Hematopoietic multipotent progenitor cell treated with erythropoietin and hydrocortisone succinate and interleukin-3 and kit ligand, for 4 days (in vitro differentiated cells): ENCODE measurements at regions not wholly inside any gene's neighbourhood (a gene's known extent, or its start where the extent isn't known, plus 50 kb on each side); places are given as distances from the start of the nearest gene placed in this dataset.
A peak's percentile ranks its signal among the peaks of the same experiment; 100 is the strongest.

Experiments used
- DNase-seq: peaks from one replicate; pipeline ENCODE4 v3.0.0-alpha.2; 2015

DNA sequence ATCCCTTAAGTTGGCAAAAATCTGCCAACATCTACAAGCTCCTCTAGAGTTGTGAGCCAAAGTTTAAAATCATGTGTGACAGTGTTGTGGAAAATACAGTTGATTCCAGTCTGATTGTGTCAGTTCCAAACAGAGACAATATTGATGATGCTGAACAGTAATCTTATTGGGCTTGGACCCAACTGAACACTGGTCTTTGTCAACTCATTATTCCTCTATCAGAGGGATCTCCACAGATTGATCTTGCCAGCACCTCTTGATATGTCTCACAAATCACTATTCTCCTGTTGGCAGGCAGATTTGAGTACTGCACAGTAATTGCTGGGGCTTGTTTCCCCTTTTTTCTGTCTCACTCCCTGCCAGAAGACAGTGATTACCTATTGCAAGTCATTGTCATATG lies 326.6 kb upstream of the DPH6 start:
- no peak for DNase-seq

DNA sequence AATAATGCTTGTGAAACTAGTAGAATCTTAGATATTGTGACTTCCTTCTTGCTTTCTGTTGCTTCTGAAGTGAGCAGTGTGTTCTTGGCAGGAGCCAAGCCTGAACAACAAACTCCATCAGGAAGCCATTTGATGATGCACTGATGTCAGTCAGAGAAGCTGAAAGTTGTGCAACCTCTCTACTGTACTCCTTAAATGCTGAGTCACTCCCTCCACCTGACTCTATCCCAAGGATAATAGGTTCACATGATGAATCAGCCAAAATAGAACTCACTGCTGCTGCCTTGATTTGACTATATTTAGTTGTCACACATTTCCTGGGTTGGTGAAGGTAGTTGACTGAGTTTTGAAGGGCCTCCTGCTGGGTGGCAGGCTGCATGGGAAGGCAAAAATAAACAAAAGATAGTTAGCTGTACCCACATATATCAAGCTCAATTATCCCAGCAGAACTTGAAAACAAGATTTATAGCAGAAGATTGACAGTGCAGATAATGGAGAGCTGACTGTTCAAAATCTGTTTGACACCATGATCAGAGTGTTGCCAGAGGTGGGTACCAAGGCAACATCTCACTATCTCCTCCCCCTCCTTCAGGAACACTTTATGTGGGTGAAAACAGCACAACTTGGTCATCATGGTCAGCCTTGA lies 328.4 kb upstream of the DPH6 start:
- peak; percentile 4 for DNase-seq

DNA sequence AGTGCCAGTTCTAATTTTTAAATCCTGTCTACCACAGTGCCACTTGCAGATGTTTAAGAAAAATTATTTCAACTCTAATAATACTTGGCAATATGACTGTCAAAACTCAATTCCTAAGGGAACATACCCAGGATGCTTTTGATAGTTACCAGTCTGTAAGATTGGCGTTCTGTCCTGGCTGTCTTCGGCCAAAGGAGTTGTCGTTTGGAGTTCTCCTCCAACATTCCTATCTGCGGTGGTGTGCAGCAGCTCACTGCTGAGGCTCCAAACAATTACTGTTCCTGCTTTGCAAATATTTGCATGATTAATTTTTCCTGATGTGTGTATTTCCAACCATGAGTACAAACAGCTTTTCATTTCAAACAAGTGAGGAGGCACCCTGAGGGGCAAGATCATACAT lies 330.8 kb upstream of the DPH6 start:
- DNase-seq: no peak

GRCh38 chr15:35880896-35881295 lies 334.9 kb upstream of the DPH6 start:
- no peak for DNase-seq

DNA sequence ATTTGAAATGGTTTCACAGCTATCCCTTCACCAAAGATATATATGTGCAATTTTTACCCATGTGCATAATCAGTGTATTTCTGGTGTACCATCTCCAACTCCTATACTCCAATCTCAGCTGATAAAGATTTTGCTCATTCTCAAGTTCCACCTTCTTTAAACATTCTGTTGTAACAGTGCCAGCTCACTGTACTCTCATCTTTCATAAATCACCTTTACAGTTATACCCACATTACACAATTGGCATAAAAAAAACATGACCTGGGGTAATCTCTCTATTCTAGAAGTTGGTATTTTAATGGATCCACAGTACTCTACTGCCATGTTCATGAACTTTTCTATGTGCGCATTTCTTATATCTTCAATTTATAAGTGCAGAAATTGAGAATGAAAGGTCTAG lies 339.9 kb upstream of the DPH6 start:
- no peak for DNase-seq

DNA sequence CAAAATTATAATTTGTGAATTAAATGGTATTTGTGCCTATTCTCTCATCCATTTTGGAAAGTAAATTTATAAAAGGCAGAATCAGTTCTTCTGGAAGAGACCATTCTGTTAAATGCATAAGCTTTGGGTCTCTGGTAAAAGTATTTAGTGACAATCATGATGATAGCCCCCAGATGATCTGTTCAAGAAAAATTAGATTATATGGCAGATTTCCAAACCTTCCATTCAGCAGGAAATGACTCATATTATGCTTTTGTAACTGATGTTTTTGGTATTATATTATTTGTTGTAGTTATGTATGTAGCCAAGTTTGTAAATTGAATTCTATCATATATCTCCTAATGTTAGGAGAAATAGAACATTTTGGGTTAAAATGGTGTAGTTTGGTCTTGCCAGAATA lies 340.8 kb upstream of the DPH6 start:
- DNase-seq: no peak

GRCh38 chr15:35888815-35889214 lies 342.9 kb upstream of the DPH6 start:
- no peak for DNase-seq

DNA sequence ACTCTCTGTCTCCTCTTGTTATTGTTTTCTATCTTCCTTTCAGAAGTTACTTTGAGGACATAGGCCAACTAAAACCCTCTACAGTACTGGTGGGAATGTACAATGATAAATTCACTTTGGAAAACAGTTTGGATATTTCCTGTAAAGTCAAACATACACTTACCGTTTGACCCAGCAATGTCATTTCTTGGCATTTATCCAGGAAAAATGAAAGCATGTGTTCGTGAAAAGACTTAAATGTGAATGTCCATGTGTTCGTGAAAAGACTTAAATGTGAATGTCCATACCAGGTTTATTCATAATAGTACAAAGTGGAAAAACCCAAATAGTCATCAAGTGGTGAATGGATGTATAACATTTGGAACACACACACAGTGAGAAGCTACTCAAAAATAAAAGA lies 361.5 kb upstream of the DPH6 start:
- DNase-seq: no peak

DNA sequence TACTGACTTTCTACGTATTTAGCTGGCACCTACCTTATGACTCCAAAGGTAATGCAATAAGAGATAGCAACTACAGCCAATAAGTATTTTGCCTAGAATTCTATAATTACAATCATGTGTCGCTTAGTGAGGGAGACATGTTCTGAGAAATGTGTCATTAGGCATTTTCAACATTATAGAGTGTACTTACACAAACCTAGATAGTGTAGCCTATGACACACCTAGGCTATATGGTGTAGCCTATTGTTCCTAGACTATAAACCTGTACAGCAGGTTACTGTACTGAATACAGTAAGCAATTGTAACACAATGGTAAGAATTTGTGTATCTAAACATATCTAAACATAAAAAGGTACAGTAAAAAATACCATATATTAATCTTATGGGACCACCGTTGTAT lies 363.4 kb upstream of the DPH6 start:
- no peak for DNase-seq

- DNase-seq: no peak
Observed at GRCh38 chr15:35910227-35910626, 364.3 kb upstream of the DPH6 start.

DNA sequence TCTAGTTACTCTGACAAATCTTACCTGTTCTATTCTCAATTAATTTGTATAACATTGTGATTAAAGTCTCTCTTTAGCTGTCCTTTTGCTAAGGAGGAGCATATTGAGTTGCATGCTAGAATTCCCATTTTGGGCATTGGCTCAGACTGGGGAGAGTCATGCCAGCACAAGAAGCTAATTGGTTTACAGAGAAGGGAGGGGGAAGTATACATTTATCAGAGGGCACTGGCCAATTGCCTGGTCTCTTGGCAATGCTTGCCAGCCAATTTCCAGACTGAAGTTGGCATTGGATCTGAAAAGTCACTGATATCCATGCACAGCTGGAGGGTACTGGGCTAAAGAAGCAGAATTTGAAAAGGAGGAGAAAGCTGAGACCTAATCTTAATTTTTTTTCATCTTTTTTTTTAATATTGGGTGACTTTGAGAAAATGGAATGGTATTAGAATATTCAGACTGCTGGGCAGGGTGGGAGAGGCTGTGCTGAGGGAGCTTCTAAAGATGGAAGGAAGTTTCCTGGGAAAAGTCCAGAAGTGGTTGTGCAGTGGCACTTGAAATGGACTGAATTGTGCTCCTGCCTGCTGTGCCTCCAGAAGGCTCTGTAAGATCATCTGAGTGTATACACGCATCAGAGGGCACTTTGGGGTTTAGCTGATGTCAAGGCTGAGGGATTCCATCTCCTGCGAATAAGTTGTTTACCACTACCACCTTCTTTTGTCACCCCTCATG lies 365.2 kb upstream of the DPH6 start:
- no peak for DNase-seq

- DNase-seq: peak; percentile 2
Observed at GRCh38 chr15:35912196-35912595, 366.2 kb upstream of the DPH6 start.

DNA sequence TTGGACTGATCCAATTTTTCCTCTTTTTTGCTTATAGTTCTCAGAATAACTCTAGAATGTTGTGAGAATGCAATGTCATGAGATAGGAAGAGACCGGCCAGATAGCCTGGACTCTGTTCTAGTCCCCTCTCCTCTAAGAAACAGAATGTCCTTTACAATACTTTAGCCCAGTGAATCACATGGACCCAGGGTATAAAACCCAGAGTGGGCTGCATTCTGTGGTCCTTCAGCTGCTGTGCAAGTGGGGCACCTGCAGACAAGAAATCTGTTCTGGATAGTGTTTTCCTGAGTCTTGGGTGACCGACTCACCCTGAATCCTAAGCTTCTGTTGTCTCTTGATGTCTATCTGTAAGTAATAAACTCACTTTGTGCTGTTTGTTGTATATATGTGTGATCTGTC lies 368.6 kb upstream of the DPH6 start:
- DNase-seq: no peak

DNA sequence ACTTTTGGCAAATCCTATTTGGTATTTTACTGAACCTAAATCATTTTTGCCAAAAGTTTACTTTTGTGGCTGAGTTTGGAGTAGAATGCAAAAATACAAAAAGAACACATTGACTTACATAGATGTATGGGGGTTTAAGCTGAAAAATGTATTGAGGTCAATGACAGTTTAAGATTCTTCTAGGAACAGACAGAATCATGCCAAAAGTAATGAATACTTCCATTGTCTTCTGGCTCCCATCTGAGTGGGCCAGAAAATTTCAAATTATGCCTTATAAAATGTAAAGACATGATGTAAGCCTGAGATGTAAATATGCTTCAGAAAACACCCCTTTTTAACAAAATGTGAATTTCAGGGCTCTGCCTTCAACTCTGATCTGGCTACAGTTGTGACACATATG lies 375.1 kb upstream of the DPH6 start:
- no peak for DNase-seq

DNA sequence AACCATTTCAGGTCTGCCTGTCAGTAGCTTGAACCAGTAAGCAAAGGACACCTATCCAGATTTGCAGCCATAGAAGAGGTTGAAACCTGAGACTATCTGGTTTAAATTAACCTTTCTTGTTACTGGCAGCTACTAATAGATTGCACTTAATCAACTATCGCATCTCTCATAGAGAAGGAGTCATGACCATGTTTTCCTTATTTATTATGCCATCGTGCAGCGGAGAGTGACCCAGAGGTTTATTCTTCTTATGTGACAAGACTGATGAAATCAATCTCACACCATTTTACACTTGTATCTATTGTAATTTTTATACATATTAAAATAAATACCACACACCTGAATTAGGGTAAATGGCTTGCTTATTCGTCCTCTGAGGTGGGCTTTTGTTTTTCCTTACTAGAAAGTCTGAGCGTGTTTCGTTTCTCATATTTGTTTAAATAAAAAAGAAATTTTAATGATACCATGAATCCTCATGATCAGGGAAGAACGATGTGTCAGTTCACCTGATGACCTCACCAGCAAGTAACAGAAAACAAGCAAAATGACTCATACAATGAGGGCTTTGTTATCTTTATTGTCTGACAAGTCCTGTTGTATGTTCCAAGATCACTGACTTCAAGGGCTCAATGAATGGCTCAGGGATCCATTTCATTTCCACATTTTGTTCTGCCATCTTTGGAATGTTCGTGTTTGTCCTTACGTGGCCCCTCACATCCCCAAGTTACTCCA lies 379.5 kb upstream of the DPH6 start:
- DNase-seq: no peak

GRCh38 chr15:35926007-35926380 lies 380.0 kb upstream of the DPH6 start:
- DNase-seq: no peak

- DNase-seq: no peak
Observed at GRCh38 chr15:35928847-35929246, 382.9 kb upstream of the DPH6 start.

DNA sequence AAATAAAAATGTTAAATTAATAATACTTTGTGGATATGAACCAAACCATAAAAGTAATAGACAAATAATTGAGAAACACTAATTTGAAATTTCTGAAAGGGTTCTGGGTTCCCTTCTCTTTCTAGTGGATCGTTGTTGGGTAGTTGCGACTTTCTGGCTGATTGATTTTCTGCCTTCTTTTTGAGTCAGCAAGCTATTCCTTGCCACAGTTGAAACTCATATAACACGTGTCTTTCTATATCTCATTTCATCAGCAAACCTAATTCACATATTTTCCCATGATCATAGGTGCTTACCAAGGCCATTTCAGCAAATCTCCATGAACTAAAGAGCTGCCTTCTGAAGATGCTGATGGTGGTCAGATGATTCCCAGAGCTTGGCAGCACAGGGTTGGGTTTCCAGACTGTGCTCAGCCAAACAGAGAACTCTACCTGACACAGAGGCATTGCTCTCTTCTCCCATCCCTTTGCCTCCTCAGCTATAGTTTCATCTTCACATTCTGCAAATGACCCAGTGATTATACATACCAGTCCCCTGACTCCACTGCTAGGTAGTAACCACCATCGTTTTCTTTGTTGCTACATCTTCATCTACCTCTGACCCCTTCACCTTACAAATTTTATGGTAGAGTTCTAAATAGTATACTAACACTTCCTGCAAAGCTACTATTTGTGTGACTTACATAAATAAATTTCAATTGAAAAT lies 383.9 kb upstream of the DPH6 start:
- DNase-seq: no peak

- DNase-seq: no peak
Observed at GRCh38 chr15:35931799-35932341, 385.9 kb upstream of the DPH6 start.

GRCh38 chr15:35932531-35932930 lies 386.6 kb upstream of the DPH6 start:
- DNase-seq: no peak

DNA sequence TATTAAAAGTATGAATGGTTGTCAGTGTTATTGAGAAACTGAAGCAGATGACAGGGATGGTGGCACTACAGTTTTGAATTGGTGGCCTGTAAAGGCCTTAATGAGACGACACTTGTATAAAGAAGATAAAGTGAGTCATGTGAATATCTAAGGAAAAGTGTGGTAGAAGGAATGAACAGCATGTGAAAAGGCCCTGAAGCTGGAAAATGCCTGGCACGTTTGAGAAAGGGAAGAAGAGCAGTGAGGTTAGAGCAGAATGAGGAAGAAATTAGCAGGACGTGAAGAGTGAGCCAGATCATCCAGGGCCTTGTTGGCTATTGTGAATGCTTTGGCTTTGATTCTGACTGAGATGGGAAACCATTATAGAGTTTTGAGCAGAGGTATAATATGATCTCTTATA lies 387.6 kb upstream of the DPH6 start:
- no peak for DNase-seq

DNA sequence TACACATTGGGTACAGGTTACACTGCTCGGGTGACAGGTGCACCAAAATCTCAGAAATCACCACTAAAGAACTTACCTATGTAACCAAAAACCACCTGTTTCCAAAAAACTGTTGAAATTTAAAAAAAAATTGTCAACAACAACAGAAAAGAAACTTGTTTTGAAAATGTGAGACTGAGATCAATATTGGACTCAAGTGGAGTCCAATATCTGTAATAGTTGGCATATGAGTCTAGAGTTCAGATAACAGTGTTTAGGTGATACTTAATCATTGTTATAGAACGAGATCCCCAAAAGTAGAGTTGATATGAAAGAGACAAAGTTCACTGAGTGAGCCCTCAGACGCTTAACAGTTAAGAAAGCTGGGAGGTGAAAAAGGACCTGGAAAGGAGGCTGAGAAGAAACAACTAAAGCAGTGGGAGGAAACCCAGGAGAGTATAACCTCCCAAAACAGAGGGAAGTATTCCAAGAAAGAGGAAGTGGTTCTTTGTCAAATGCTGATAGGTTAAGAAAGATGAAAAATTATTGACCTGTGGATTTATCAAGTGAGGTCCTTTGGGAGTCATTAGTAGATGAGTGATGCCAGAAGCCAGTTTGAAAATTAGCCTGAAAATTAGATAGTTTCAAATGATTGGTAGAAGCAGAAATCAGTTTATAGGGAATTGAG lies 388.6 kb upstream of the DPH6 start:
- DNase-seq: no peak

DNA sequence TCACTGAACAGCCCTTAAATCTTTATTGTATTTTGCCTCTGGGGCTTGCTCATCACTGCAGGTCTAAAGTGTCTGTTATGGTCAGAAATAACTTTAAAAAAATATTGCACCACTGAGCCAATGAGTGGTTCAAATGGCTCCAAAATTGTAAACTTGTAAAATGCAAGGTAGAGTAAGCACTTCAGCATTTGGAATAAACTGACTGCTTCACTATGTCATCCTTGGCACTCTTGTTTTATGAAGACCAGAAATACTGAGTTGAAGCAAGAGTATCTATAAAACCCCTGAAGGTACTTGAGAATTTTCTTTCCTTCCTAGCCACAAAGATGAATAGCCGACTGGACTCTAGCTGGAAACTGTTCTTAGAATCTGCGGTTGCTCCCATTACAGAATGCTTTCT lies 390.3 kb upstream of the DPH6 start:
- no peak for DNase-seq
